Peyer's patch (tissue), 4 donors: ENCODE measurements at regions not wholly inside any gene's neighbourhood (a gene's known extent, or its start where the extent isn't known, plus 50 kb on each side); places are given as distances from the start of the nearest gene placed in this dataset.

Source experiments
- DNase-seq, 3 donors: peaks; one replicate each; pipeline ENCODE4 v3.0.0-alpha.2; 2017 to 2019
- H3K27ac ChIP-seq, 4 donors: fragments of 200-600 bp; sonication (generic); one replicate each; pipeline ENCODE4 v1.5.1; 2016 to 2019
- H3K27me3 ChIP-seq, 2 donors: fragments of 200-600 bp; sonication (generic); one replicate each; pipeline ENCODE4 v1.5.1; 2019
- H3K36me3 ChIP-seq, 3 donors: fragments of 200-600 bp; sonication (generic); one replicate each; pipeline ENCODE4 v1.5.1; 2016 to 2019
- H3K4me1 ChIP-seq, 4 donors: fragments of 200-600 bp; sonication (generic); one replicate each; pipeline ENCODE4 v1.5.1; 2016 to 2019
- H3K4me3 ChIP-seq, 4 donors: fragments of 200-600 bp; sonication (generic); 1 replicate in 3 of 4; 2 replicates in 1 of 4; pipeline ENCODE4 v1.5.1; 2016 to 2019; ENCODE audit warnings: mild to moderate bottlenecking in 1 of 4
- H3K9me3 ChIP-seq, 4 donors: fragments of 200-600 bp; sonication (generic); one replicate each; pipeline ENCODE4 v1.5.1; 2016 to 2019; ENCODE audit warnings: mild to moderate bottlenecking in 1 of 4
- POLR2A ChIP-seq, 2 donors: fragments of 450-650 bp; IDR thresholded peaks; one replicate each; pipeline ENCODE4 v1.5.1; 2017; ENCODE audit warnings: antibody characterized with exemption in 2 of 2, mild to moderate bottlenecking in 2 of 2, moderate library complexity in 2 of 2
- TF ChIP-seq, protein P1 (sequence below), 6 experiments: fragments of 450-650 bp in 4 of 6; fragments of 200-600 bp in 2 of 6; sonication (generic) in 1 of 6; IDR thresholded peaks; one replicate each; pipeline ENCODE4 v1.5.1; 2017 to 2019; ENCODE audit warnings: antibody characterized with exemption in 6 of 6, mild to moderate bottlenecking in 3 of 6, moderate library complexity in 1 of 6

DNA sequence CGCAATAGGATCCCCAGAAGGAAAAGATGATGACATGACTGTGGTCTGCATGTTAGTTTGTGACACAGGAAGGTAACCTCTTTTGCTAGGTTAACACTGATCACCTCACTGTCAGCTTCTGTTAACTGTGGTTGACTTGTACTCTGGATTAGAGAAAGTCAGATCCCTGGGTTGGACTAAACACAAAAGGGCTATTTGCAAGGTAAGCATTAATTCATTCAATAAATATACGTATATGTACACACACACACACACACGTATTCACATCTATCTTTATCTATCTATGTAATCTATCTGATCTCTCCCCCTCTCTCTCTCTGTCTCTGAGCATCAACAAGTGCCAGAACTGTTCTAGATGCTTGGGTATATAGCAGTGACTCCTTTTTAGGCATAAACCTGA is 136.1 kb upstream of the SNX19 start:
- H3K27ac ChIP-seq = no peak overlapping the region

DNA sequence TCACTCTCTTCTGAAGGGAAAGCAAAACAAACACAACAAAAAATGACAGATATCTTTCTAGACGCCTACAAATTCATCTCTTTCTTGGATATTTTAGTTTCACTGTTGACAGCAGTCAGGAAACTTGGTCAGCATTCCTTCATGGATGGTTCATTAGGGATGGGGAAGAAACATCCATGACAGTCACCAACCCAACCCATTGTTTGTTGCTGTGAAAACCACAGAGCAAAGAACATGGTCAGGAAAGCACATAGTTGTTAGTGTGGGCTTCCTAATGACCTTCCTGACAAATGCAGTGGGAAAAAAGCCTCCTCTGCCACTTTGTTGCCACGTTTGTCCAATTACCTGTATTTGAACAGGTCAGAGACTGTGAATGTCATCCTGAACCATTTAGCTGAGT is 139.8 kb upstream of the SNX19 start:
- no peak for DNase-seq
- no peak overlapping the region for H3K4me3 ChIP-seq
- H3K27ac ChIP-seq = no peak overlapping the region
- no peaks in the 10 kb centered on the region for H3K4me1 ChIP-seq
- H3K9me3 ChIP-seq = no peaks in the 10 kb centered on the region
- TF ChIP-seq, protein P1, sequence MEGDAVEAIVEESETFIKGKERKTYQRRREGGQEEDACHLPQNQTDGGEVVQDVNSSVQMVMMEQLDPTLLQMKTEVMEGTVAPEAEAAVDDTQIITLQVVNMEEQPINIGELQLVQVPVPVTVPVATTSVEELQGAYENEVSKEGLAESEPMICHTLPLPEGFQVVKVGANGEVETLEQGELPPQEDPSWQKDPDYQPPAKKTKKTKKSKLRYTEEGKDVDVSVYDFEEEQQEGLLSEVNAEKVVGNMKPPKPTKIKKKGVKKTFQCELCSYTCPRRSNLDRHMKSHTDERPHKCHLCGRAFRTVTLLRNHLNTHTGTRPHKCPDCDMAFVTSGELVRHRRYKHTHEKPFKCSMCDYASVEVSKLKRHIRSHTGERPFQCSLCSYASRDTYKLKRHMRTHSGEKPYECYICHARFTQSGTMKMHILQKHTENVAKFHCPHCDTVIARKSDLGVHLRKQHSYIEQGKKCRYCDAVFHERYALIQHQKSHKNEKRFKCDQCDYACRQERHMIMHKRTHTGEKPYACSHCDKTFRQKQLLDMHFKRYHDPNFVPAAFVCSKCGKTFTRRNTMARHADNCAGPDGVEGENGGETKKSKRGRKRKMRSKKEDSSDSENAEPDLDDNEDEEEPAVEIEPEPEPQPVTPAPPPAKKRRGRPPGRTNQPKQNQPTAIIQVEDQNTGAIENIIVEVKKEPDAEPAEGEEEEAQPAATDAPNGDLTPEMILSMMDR (IDR thresholded peaks at IDR 0.05) = no peak
- TF ChIP-seq POLR2A (IDR thresholded peaks at IDR 0.05) = no peak
- no peaks in the 10 kb centered on the region for H3K27me3 ChIP-seq
- H3K36me3 ChIP-seq = no peaks in the 10 kb centered on the region

More for the DNA sequence above, 136.1 kb upstream of the SNX19 start:
- no peak for DNase-seq
- no peak for TF ChIP-seq POLR2A (IDR thresholded peaks at IDR 0.05)
- TF ChIP-seq, protein P1 (IDR thresholded peaks at IDR 0.05) = no peak
- Histone ChIP-seq H3K27me3 (no peaks in the 10 kb centered on the region), H3K4me1 (no peaks in the 10 kb centered on the region), H3K36me3 (no peaks in the 10 kb centered on the region), H3K4me3 (no peak overlapping the region), H3K9me3 (no peaks in the 10 kb centered on the region)

DNA sequence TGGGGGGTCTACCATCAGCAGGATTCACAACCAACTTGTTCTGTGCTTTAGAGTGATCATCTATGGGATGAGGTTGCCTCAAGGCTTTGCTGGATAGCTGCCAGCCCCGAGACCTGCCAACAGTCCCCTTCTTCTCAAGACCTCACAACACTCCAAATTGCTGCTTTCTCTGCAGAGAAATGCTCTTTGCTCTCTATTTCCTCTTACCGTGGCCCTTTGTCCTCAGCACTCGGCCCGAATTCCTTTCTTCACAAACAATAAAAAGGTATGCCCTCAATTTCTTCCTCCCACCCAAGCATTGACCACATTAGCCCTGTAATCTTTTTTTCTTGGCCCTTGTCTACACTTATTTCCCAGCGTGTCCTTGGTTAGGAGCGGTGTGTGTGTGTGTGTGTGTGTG is 147.4 kb upstream of the SNX19 start:
- TF ChIP-seq POLR2A (IDR thresholded peaks at IDR 0.05) = no peak
- TF ChIP-seq, protein P1 (IDR thresholded peaks at IDR 0.05) = no peak

DNA sequence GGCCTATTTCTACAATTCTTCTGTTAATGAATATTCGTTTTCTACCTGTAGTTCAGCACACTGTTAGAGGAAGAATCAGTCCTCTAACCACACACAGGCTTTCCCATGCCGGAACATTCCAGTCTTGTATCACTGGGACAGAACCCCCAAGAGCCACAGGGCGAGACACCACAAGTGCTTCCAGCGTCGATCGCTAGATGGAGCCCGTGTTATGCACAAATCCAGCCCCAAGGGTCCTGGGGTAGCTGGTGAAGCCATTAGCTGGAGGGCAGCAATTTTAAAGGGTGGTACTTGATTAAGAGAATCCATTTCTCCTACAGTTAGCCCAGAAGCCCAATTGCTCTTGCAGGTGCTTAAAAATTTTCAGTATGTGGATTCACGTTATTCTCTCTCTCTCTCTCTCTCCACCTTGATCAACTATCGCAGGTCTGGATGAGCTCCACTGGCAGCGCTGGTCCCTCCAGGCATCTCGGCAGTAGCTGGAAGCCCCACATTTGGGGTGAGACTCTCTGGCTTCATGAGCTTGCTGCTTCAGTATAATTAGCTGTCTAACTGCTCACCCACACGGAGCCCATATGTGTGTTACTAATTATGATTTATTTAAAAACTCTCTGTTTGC is 148.2 kb upstream of the SNX19 start:
- no peak overlapping the region for H3K27ac ChIP-seq
- H3K36me3 ChIP-seq = no peaks in the 10 kb centered on the region
- no peak overlapping the region for H3K4me3 ChIP-seq
- TF ChIP-seq, protein P1 (IDR thresholded peaks at IDR 0.05) = peak in 4 of 6 experiments; percentile 29 to 55 (median 51)
- TF ChIP-seq POLR2A (IDR thresholded peaks at IDR 0.05) = no peak
- no peaks in the 10 kb centered on the region for H3K4me1 ChIP-seq
- peak in 1 of 3 donors; percentile 49 for DNase-seq
- H3K9me3 ChIP-seq = no peaks in the 10 kb centered on the region
- no peaks in the 10 kb centered on the region for H3K27me3 ChIP-seq

More for the DNA sequence above, 147.4 kb upstream of the SNX19 start:
- no peak overlapping the region for H3K4me3 ChIP-seq
- no peaks in the 10 kb centered on the region for H3K4me1 ChIP-seq
- H3K36me3 ChIP-seq = no peaks in the 10 kb centered on the region
- H3K9me3 ChIP-seq = no peaks in the 10 kb centered on the region
- no peak overlapping the region for H3K27ac ChIP-seq
- no peak for DNase-seq
- H3K27me3 ChIP-seq = no peaks in the 10 kb centered on the region

DNA sequence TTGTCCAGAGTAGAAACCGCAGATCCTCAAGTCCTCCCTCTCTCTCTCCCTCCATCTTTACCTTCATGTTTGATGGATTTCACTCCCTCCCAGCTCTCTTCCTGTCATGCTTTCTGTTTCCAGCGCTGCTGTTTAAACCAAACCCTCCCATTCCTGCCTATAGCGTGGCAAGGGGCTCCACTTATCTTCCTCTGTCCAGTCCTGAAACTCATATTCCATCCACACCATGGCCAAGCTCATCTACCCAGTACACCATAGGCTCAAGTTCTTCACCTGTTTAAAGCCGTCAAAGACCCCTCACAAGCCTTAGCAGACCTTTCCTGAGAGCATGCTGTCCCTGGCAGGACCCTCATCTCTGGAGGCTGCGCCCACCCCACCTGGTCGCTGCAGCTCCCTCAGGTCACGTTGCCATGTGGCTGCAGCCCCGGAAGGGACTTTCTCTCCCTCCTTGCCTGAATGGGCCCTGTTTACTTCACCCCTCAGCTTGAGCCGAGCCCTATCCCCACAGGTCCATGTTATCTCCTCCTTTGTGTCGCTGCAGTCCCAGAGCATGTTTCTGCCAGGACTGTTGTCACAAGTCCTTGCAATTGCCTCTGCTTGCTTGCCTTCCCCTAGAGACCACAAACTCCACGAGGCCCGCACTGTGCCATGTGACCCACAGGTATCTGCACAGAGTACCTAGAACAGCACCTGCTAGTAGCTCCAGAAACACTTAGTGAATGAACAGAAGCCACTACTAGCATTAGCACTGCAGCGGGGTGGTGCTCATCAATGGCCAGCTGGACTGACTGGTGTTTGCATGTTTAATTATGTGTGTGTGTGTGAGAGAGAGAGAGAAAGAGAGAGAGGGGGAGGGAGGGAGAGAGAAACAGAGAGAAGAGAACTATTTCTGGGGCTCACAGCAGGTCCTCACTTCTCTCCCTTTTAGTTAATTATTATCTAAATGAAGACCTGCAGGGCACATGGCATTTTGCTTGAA is 149.4 kb upstream of the SNX19 start:
- H3K9me3 ChIP-seq = no peaks in the 10 kb centered on the region
- no peaks in the 10 kb centered on the region for H3K27me3 ChIP-seq
- no peak overlapping the region for H3K4me3 ChIP-seq
- TF ChIP-seq, protein P1 (IDR thresholded peaks at IDR 0.05) = no peak
- no peak for TF ChIP-seq POLR2A (IDR thresholded peaks at IDR 0.05)
- no peak for DNase-seq
- H3K36me3 ChIP-seq = no peaks in the 10 kb centered on the region
- H3K27ac ChIP-seq = no peak overlapping the region
- H3K4me1 ChIP-seq = no peaks in the 10 kb centered on the region
